ENCODE measurements at regions not wholly inside any gene's neighbourhood (a gene's known extent, or its start where the extent isn't known, plus 50 kb on each side); places are given as distances from the start of the nearest gene placed in this dataset.

GRCh38 chr2:48132271-48132625 lies 182.2 kb upstream of the FOXN2 start:
- TF ChIP-seq CTCF (IDR thresholded peaks at IDR 0.05) (no peak), EP300 (IDR thresholded peaks at IDR 0.05) (no peak), POLR2A (IDR thresholded peaks at IDR 0.05) (no peak), POLR2AphosphoS5 (IDR thresholded peaks at IDR 0.05) (no peak)
- H3K4me3 ChIP-seq = no peak overlapping the region
- H3K4me1 ChIP-seq = peaks cover 0 to 8% (median 1%) of the 10 kb centered on the region in 4 donors
- H3K27ac ChIP-seq = no peak overlapping the region
- no peaks in the 10 kb centered on the region for H3K36me3 ChIP-seq
- intact Hi-C loops (cut with DNase I) = no loop called here
- H3K9me3 ChIP-seq = no peaks in the 10 kb centered on the region
- 88 to 94% methylated on average over 7 of the region's 7 CpGs for WGBS, 2 donors
- no peak for DNase-seq
- H3K27me3 ChIP-seq = no peaks in the 10 kb centered on the region

- intact Hi-C loops (cut with DNase I) = no loop called here
- 95 to 96% methylated on average over 1 of the region's 1 CpG for whole genome bisulfite sequencing, 2 donors
- TF ChIP-seq EP300 (IDR thresholded peaks at IDR 0.05) = no peak
- no peak for TF ChIP-seq POLR2A (IDR thresholded peaks at IDR 0.05)
- TF ChIP-seq CTCF (IDR thresholded peaks at IDR 0.05) = no peak
- TF ChIP-seq POLR2AphosphoS5 (IDR thresholded peaks at IDR 0.05) = no peak
Observed at GRCh38 chr2:48134704-48135103, 179.8 kb upstream of the FOXN2 start.

GRCh38 chr2:48135797-48136196 lies 178.7 kb upstream of the FOXN2 start:
- TF ChIP-seq CTCF (IDR thresholded peaks at IDR 0.05) (no peak), POLR2AphosphoS5 (IDR thresholded peaks at IDR 0.05) (no peak), POLR2A (IDR thresholded peaks at IDR 0.05) (no peak), EP300 (IDR thresholded peaks at IDR 0.05) (no peak)
- no peaks in the 10 kb centered on the region for H3K9me3 ChIP-seq
- H3K27ac ChIP-seq = no peak overlapping the region
- DNase-seq = no peak
- H3K27me3 ChIP-seq = no peaks in the 10 kb centered on the region
- H3K4me1 ChIP-seq = peaks cover 0 to 8% (median 1%) of the 10 kb centered on the region in 4 donors
- intact Hi-C loops (cut with DNase I) = no loop called here
- 93 to 94% methylated on average over 1 of the region's 1 CpG for WGBS, 2 donors
- no peaks in the 10 kb centered on the region for H3K36me3 ChIP-seq
- H3K4me3 ChIP-seq = no peak overlapping the region

More at GRCh38 chr2:48134704-48135103, 179.8 kb upstream of the FOXN2 start:
- DNase-seq = no peak
- no peaks in the 10 kb centered on the region for H3K36me3 ChIP-seq
- peaks cover 0 to 8% (median 1%) of the 10 kb centered on the region in 4 donors for H3K4me1 ChIP-seq
- H3K9me3 ChIP-seq = no peaks in the 10 kb centered on the region
- no peak overlapping the region for H3K27ac ChIP-seq
- H3K4me3 ChIP-seq = no peak overlapping the region
- no peaks in the 10 kb centered on the region for H3K27me3 ChIP-seq

- Histone ChIP-seq H3K27me3 (no peaks in the 10 kb centered on the region), H3K36me3 (no peaks in the 10 kb centered on the region), H3K27ac (no peak overlapping the region), H3K9me3 (no peaks in the 10 kb centered on the region), H3K4me1 (no peaks in the 10 kb centered on the region), H3K4me3 (no peak overlapping the region)
- DNase-seq = no peak
- intact Hi-C loops (cut with DNase I) = no loop called here
- no peak for TF ChIP-seq POLR2A (IDR thresholded peaks at IDR 0.05)
- no peak for TF ChIP-seq EP300 (IDR thresholded peaks at IDR 0.05)
- TF ChIP-seq POLR2AphosphoS5 (IDR thresholded peaks at IDR 0.05) = no peak
- no peak for TF ChIP-seq CTCF (IDR thresholded peaks at IDR 0.05)
- 20 to 77% methylated on average over 1 of the region's 1 CpG for WGBS, 2 donors
Observed at GRCh38 chr2:48137829-48138228, 176.7 kb upstream of the FOXN2 start.

DNA sequence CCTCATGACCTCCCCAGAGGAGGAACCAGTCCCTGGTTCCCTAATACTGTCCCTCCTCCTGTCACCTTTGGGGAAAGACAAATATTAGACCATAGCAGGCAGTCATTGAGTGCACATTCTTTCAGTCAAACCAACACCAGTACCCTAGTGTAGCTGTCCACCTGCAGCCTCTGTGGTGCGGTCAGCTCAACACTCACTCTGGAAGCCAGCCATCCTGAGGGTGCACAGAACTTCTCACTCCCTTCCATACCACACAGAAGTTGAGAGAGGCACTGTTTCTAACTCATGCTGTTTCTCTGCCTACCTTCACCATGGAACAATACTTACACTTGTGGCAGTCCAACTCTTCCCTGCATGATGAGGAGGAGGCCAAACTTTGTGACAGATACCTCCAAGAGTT lies 175.6 kb upstream of the FOXN2 start:
- no peak for DNase-seq
- intact Hi-C loops (cut with DNase I) = no loop called here

More for the DNA sequence above, 175.6 kb upstream of the FOXN2 start:
- Histone ChIP-seq H3K4me1 (no peaks in the 10 kb centered on the region), H3K4me3 (no peak overlapping the region), H3K36me3 (no peaks in the 10 kb centered on the region), H3K27ac (no peak overlapping the region), H3K27me3 (no peaks in the 10 kb centered on the region), H3K9me3 (no peaks in the 10 kb centered on the region)
- 0% methylated on average over 1 of the region's 1 CpG for WGBS, 2 donors
- no peak for TF ChIP-seq POLR2A (IDR thresholded peaks at IDR 0.05)
- TF ChIP-seq POLR2AphosphoS5 (IDR thresholded peaks at IDR 0.05) = no peak
- no peak for TF ChIP-seq CTCF (IDR thresholded peaks at IDR 0.05)
- TF ChIP-seq EP300 (IDR thresholded peaks at IDR 0.05) = no peak

Measured in sigmoid colon (tissue), 6 donors.